ENCODE measurements at regions not wholly inside any gene's neighbourhood (a gene's known extent, or its start where the extent isn't known, plus 50 kb on each side); places are given as distances from the start of the nearest gene placed in this dataset.

DNA sequence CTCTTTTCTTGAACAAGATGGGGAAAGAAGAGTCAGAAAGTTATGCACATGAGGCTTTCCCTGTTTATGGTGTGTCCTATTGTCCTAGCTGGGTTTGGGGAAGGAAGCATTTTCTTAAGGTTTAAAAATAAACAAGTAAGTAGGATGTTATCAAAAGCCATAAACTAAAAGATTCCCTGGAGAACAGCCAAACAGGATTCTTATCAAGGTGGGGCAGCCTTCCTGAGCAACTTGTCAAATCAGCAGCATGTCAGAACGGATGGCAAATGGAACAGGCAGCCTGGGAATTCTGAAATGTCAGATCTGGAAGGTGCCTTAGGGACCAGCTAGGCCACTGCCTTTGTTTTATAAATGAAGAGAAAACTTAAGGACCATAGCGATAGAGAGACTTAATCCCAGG, 152.2 kb upstream of the RGS6 start:
- no peak overlapping the region for H3K4me3 ChIP-seq
- H3K36me3 ChIP-seq: no peaks in the 10 kb centered on the region
- TF ChIP-seq POLR2AphosphoS5 (IDR thresholded peaks at IDR 0.05) (peak in 1 of 3 donors; percentile 67), POLR2A (IDR thresholded peaks at IDR 0.05) (no peak)
- H3K27me3 ChIP-seq (replicated peaks in 1 of 7): no peaks in the 10 kb centered on the region
- H3K27ac ChIP-seq: peak overlapping the region in 7 of 8 donors; percentile 30 to 72 (median 60)
- intact Hi-C loops (cut with DNase I; ENCODE audit: low total_unique reads): no loop called here
- no peak for DNase-seq
- H3K9me3 ChIP-seq: no peaks in the 10 kb centered on the region
- 49 to 65% (median 62%) methylated on average over 2 of the region's 2 CpGs for WGBS, 5 donors
- H3K4me1 ChIP-seq: peaks cover 0 to 11% (median 2%) of the 10 kb centered on the region in 6 donors

- Histone ChIP-seq H3K36me3 (no peaks in the 10 kb centered on the region), H3K27ac (peak overlapping the region in 5 of 8 donors; percentile 1 to 72 (median 59)), H3K27me3 (replicated peaks in 1 of 7) (no peaks in the 10 kb centered on the region), H3K4me1 (peaks cover 0 to 11% (median 2%) of the 10 kb centered on the region in 6 donors), H3K9me3 (no peaks in the 10 kb centered on the region), H3K4me3 (no peak overlapping the region)
- TF ChIP-seq POLR2A (IDR thresholded peaks at IDR 0.05): no peak
- no peak for TF ChIP-seq POLR2AphosphoS5 (IDR thresholded peaks at IDR 0.05)
- TF ChIP-seq, protein P1, sequence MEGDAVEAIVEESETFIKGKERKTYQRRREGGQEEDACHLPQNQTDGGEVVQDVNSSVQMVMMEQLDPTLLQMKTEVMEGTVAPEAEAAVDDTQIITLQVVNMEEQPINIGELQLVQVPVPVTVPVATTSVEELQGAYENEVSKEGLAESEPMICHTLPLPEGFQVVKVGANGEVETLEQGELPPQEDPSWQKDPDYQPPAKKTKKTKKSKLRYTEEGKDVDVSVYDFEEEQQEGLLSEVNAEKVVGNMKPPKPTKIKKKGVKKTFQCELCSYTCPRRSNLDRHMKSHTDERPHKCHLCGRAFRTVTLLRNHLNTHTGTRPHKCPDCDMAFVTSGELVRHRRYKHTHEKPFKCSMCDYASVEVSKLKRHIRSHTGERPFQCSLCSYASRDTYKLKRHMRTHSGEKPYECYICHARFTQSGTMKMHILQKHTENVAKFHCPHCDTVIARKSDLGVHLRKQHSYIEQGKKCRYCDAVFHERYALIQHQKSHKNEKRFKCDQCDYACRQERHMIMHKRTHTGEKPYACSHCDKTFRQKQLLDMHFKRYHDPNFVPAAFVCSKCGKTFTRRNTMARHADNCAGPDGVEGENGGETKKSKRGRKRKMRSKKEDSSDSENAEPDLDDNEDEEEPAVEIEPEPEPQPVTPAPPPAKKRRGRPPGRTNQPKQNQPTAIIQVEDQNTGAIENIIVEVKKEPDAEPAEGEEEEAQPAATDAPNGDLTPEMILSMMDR (IDR thresholded peaks at IDR 0.05 in 8 of 11, conservative IDR thresholded peaks at IDR 0.05 in 3 of 11): no peak
- 81 to 89% (median 86%) methylated on average over 3 of the region's 3 CpGs for WGBS, 5 donors
- no peak for DNase-seq
- intact Hi-C loops (cut with DNase I; ENCODE audit: low total_unique reads): no loop called here
Observed at GRCh38 chr14:71780822-71781221, 151.4 kb upstream of the RGS6 start.

DNA sequence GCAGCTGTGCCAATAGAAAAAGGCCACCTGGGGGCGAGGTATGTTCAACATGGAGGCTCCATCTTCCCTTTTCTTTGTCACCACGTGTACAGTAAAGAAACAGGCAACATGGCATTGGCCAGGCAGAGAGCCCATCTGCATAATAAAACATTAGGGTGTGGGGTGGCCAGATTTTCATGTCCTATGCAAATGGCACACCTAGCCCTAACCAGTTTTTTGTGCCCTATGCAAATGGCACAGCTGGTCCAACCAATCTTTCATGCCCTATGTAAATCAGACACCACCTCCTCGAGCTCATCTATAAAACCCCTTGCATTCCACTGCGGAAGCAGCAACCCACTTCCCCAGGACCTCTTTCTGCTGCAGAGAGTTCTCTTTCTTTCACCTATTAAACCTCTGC, 149.1 kb upstream of the RGS6 start:
- no peaks in the 10 kb centered on the region for H3K27me3 ChIP-seq (replicated peaks in 1 of 7)
- H3K4me3 ChIP-seq: no peak overlapping the region
- peaks cover 0 to 5% (median 2%) of the 10 kb centered on the region in 6 donors for H3K4me1 ChIP-seq
- no peaks in the 10 kb centered on the region for H3K36me3 ChIP-seq
- no peak for DNase-seq
- 69 to 83% (median 79%) methylated on average over 4 of the region's 4 CpGs for WGBS, 5 donors
- no peaks in the 10 kb centered on the region for H3K9me3 ChIP-seq
- peak overlapping the region in 2 of 8 donors; percentile 2 to 4 for H3K27ac ChIP-seq
- intact Hi-C loops (cut with DNase I; ENCODE audit: low total_unique reads): no loop called here
- no peak for TF ChIP-seq POLR2A (IDR thresholded peaks at IDR 0.05)
- TF ChIP-seq, protein P1 (IDR thresholded peaks at IDR 0.05 in 8 of 11, conservative IDR thresholded peaks at IDR 0.05 in 3 of 11): no peak
- TF ChIP-seq POLR2AphosphoS5 (IDR thresholded peaks at IDR 0.05): no peak

DNA sequence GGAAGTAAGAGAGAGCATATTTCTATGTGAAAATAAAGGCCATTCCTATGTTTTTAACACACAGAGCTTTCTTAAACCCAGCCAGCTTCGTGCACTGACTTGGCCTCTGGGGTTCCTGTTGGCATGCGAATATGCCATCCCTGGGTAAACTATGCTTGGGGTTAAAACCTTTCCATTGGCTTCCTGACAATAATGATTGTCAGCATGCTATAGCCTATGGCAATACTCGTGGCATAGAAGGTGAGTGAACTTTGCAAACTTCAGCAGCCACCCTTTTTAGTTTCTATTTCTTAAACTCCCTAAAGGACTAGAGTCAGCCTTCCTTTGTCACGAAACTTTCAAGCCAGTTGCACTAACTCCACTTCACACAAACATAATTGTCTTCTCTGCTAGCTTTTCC, 148.4 kb upstream of the RGS6 start:
- peaks cover 0 to 5% (median 2%) of the 10 kb centered on the region in 6 donors for H3K4me1 ChIP-seq
- H3K9me3 ChIP-seq: no peaks in the 10 kb centered on the region
- H3K27ac ChIP-seq: peak overlapping the region in 3 of 8 donors; percentile 2 to 34 (median 4)
- no peak for TF ChIP-seq POLR2AphosphoS5 (IDR thresholded peaks at IDR 0.05)
- TF ChIP-seq, protein P1 (IDR thresholded peaks at IDR 0.05 in 8 of 11, conservative IDR thresholded peaks at IDR 0.05 in 3 of 11): no peak
- TF ChIP-seq POLR2A (IDR thresholded peaks at IDR 0.05): no peak
- DNase-seq: no peak
- H3K4me3 ChIP-seq: no peak overlapping the region
- WGBS, 5 donors: 31 to 65% (median 50%) methylated on average over 4 of the region's 4 CpGs
- no peaks in the 10 kb centered on the region for H3K36me3 ChIP-seq
- intact Hi-C loops (cut with DNase I; ENCODE audit: low total_unique reads): no loop called here
- no peaks in the 10 kb centered on the region for H3K27me3 ChIP-seq (replicated peaks in 1 of 7)

DNA sequence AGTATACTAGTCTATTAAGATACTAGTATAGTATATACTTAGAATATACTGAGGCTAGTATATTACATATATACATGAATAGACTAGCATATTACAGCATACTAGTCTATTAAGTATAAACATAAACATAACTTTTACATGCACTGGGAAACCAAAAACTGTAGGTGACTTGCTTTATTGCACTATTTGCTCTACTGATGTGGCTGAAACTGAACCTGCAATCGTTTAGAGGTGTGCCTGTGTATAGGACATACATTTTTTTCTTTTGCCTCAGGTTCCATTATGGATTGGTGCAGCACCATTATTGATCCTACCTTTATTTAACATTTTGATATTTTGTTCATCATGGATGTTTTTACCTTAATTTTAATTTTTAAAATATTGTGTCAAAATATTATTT, 143.2 kb upstream of the RGS6 start:
- WGBS, 5 donors: 70 to 82% (median 78%) methylated on average over 1 of the region's 1 CpG
- TF ChIP-seq POLR2AphosphoS5 (IDR thresholded peaks at IDR 0.05): no peak
- TF ChIP-seq, protein P1 (IDR thresholded peaks at IDR 0.05 in 8 of 11, conservative IDR thresholded peaks at IDR 0.05 in 3 of 11): no peak
- no peak for TF ChIP-seq POLR2A (IDR thresholded peaks at IDR 0.05)
- peaks cover 0 to 20% (median 12%) of the 10 kb centered on the region in 8 donors for H3K9me3 ChIP-seq
- no peaks in the 10 kb centered on the region for H3K27me3 ChIP-seq (replicated peaks in 1 of 7)
- no peak overlapping the region for H3K27ac ChIP-seq
- H3K36me3 ChIP-seq: no peaks in the 10 kb centered on the region
- no peaks in the 10 kb centered on the region for H3K4me1 ChIP-seq
- DNase-seq: no peak
- intact Hi-C loops (cut with DNase I; ENCODE audit: low total_unique reads): no loop called here
- no peak overlapping the region for H3K4me3 ChIP-seq
